ENCODE measurements at regions not wholly inside any gene's neighbourhood (a gene's known extent, or its start where the extent isn't known, plus 50 kb on each side); places are given as distances from the start of the nearest gene placed in this dataset.

- Histone ChIP-seq H3K36me3 (ENCODE audit: control insufficient read depth, insufficient read depth, low read length) (no peaks in the 10 kb centered on the region), H3K4me3 (ENCODE audit: low read length) (no peak overlapping the region), H3K27me3 (ENCODE audit: control insufficient read depth, insufficient read depth, low read length, poor library complexity, severe bottlenecking) (no peaks in the 10 kb centered on the region), H3K27ac (ENCODE audit: low read depth, low read length) (no peak overlapping the region), H3K9me3 (ENCODE audit: control insufficient read depth, low read length) (no peaks in the 10 kb centered on the region), H3K9ac (ENCODE audit: extremely low read depth, low read length, poor library complexity, severe bottlenecking) (no peak overlapping the region), H3K4me1 (ENCODE audit: control insufficient read depth, insufficient read depth, low read length) (no peaks in the 10 kb centered on the region)
- no peaks in the 10 kb centered on the region for H3K4me1 Mint-ChIP-seq
- no peak overlapping the region for H3K4me3 Mint-ChIP-seq
- 100% methylated on average over 2 of the region's 3 CpGs; no CpG with 5 or more reads in 1 of the 2 experiments for WGBS, 2 experiments (ENCODE audit: insufficient coverage in 1 of 2, insufficient read length in 1 of 2)
- no peak for TF ChIP-seq CTCF (conservative IDR thresholded peaks at IDR 0.05)
- no peaks in the 10 kb centered on the region for H3K27me3 Mint-ChIP-seq (ENCODE audit: insufficient read depth)
- no peak for DNase-seq
- no peak overlapping the region for H3K27ac Mint-ChIP-seq
- H3K9me3 Mint-ChIP-seq = no peaks in the 10 kb centered on the region
- H3K36me3 Mint-ChIP-seq (ENCODE audit: low read depth) = no peaks in the 10 kb centered on the region
Measured at GRCh38 chr12:68507657-68508056, 103.0 kb upstream of the RAP1B start.

- 92 to 96% methylated on average over 1 to 2 of the region's 2 CpGs for WGBS, 2 experiments (ENCODE audit: insufficient coverage in 1 of 2, insufficient read length in 1 of 2)
- no peak for TF ChIP-seq CTCF (conservative IDR thresholded peaks at IDR 0.05)
- H3K27me3 ChIP-seq (ENCODE audit: control insufficient read depth, insufficient read depth, low read length, poor library complexity, severe bottlenecking) = no peaks in the 10 kb centered on the region
- DNase-seq = no peak
- H3K9me3 Mint-ChIP-seq = no peaks in the 10 kb centered on the region
- H3K27ac Mint-ChIP-seq = no peak overlapping the region
- H3K4me3 ChIP-seq (ENCODE audit: low read length) = no peak overlapping the region
- no peaks in the 10 kb centered on the region for H3K4me1 Mint-ChIP-seq
- H3K36me3 ChIP-seq (ENCODE audit: control insufficient read depth, insufficient read depth, low read length) = no peaks in the 10 kb centered on the region
- no peaks in the 10 kb centered on the region for H3K9me3 ChIP-seq (ENCODE audit: control insufficient read depth, low read length)
- no peak overlapping the region for H3K27ac ChIP-seq (ENCODE audit: low read depth, low read length)
- no peaks in the 10 kb centered on the region for H3K4me1 ChIP-seq (ENCODE audit: control insufficient read depth, insufficient read depth, low read length)
- H3K27me3 Mint-ChIP-seq (ENCODE audit: insufficient read depth) = no peaks in the 10 kb centered on the region
- H3K36me3 Mint-ChIP-seq (ENCODE audit: low read depth) = no peaks in the 10 kb centered on the region
- no peak overlapping the region for H3K9ac ChIP-seq (ENCODE audit: extremely low read depth, low read length, poor library complexity, severe bottlenecking)
- no peak overlapping the region for H3K4me3 Mint-ChIP-seq
Measured at GRCh38 chr12:68508576-68508975, 102.1 kb upstream of the RAP1B start.

- Mint-ChIP-seq H3K9me3 (no peaks in the 10 kb centered on the region), H3K27me3 (ENCODE audit: insufficient read depth) (no peaks in the 10 kb centered on the region), H3K27ac (no peak overlapping the region), H3K4me1 (no peaks in the 10 kb centered on the region), H3K36me3 (ENCODE audit: low read depth) (no peaks in the 10 kb centered on the region), H3K4me3 (no peak overlapping the region)
- H3K4me3 ChIP-seq (ENCODE audit: low read length) = no peak overlapping the region
- no peak overlapping the region for H3K9ac ChIP-seq (ENCODE audit: extremely low read depth, low read length, poor library complexity, severe bottlenecking)
- no peaks in the 10 kb centered on the region for H3K9me3 ChIP-seq (ENCODE audit: control insufficient read depth, low read length)
- no peaks in the 10 kb centered on the region for H3K27me3 ChIP-seq (ENCODE audit: control insufficient read depth, insufficient read depth, low read length, poor library complexity, severe bottlenecking)
- no peak for TF ChIP-seq CTCF (conservative IDR thresholded peaks at IDR 0.05)
- no peaks in the 10 kb centered on the region for H3K36me3 ChIP-seq (ENCODE audit: control insufficient read depth, insufficient read depth, low read length)
- H3K4me1 ChIP-seq (ENCODE audit: control insufficient read depth, insufficient read depth, low read length) = no peaks in the 10 kb centered on the region
- DNase-seq = no peak
- H3K27ac ChIP-seq (ENCODE audit: low read depth, low read length) = no peak overlapping the region
- 85 to 91% methylated on average over 1 to 4 of the region's 4 CpGs for WGBS, 2 experiments (ENCODE audit: insufficient coverage in 1 of 2, insufficient read length in 1 of 2)
Measured at GRCh38 chr12:68509242-68509641, 101.5 kb upstream of the RAP1B start.
